ENCODE measurements at regions not wholly inside any gene's neighbourhood (a gene's known extent, or its start where the extent isn't known, plus 50 kb on each side); places are given as distances from the start of the nearest gene placed in this dataset.
"Not testable (repeated sequence)": the region's sequence is repeated elsewhere in the genome, so short reads cannot be mapped to it uniquely, and the experiment has no call there.

- not testable (repeated sequence) for TF ChIP-seq CTCF (conservative IDR thresholded peaks at IDR 0.05); EZH2 (IDR thresholded peaks at IDR 0.05; ENCODE audit: low read depth)
Observed at GRCh38 chr13:89434624-89435023, 1763.5 kb downstream of the SLITRK5 start.
